GM12878 (cell line): ENCODE measurements at regions not wholly inside any gene's neighbourhood (a gene's known extent, or its start where the extent isn't known, plus 50 kb on each side); places are given as distances from the start of the nearest gene placed in this dataset.
A peak's percentile ranks its signal among the peaks of the same experiment; 100 is the strongest.

Experiments
- ATAC-seq: fragments of 200-7000 bp; cut with Tn5 transposase; 3 replicates; pipeline ENCODE4 v1.9.1; 2020; ENCODE audit warnings: mild to moderate bottlenecking, moderate library complexity
- BruUV-seq: library from RNA; stranded (reverse); fragments of 400-500 nt; replicated peaks from 2 replicates; lab custom pipeline; 2021; lab: Mats Ljungman, UMichigan
- CTCF ChIA-PET: fragments of 300-600 bp; sonication (Branson Sonifier 250); formaldehyde crosslinking; extraction: SDS; loops from one replicate; lab custom pipeline; 2021; ENCODE audit warnings: inconsistent platforms; lab: Yijun Ruan, JAX
- POLR2A ChIA-PET: fragments of 350-600 bp; formaldehyde crosslinking; extraction: SDS; loops from one replicate; lab custom pipeline; 2021; ENCODE audit warnings: inconsistent platforms; lab: Charles Lee
- RAD21 ChIA-PET: fragments of 300-600 bp; sonication (Branson Sonifier 250); formaldehyde crosslinking; loops from one replicate; lab custom pipeline; 2023; ENCODE audit warnings: antibody characterized with exemption; ENCODE audit not compliant: unreplicated experiment; lab: Charles Lee
- SMC1A ChIA-PET: fragments of 300-600 bp; sonication (Branson Sonifier 250); formaldehyde crosslinking; loops from one replicate; lab custom pipeline; 2023; ENCODE audit not compliant: unreplicated experiment, uncharacterized antibody; lab: Charles Lee
- DNase-seq: peaks from one replicate; pipeline ENCODE4 v3.0.0-alpha.2; 2011; ENCODE audit warnings: low read depth, low spot score
- FAIRE-seq: peaks from 3 replicates; lab custom pipeline; 2011; peaks lifted over from hg19 to GRCh38; lab: Jason Lieb, UNC
- H2AFZ ChIP-seq: 2 replicates; pipeline ENCODE4 v1.6.0; 2011; ENCODE audit warnings: low read depth, low read length, control low read depth; ENCODE audit not compliant: control insufficient read depth
- H3K27ac ChIP-seq: 2 replicates; pipeline ENCODE4 v1.5.1; 2011; ENCODE audit warnings: control low read depth; ENCODE audit not compliant: control insufficient read depth, insufficient read depth
- H3K27me3 ChIP-seq, 2 experiments: replicated peaks in 1 of 2; 2 replicates each; pipeline versions ENCODE4 v1.6.0 to v1.6.1; 2011; ENCODE audit warnings: low read length in 1 of 2; ENCODE audit not compliant: control insufficient read depth in 2 of 2, insufficient read depth in 2 of 2
- H3K36me3 ChIP-seq, 2 experiments: 2 replicates each; pipeline ENCODE4 v1.5.1; 2011; ENCODE audit warnings: low read length in 1 of 2; ENCODE audit not compliant: control insufficient read depth in 2 of 2, insufficient read depth in 2 of 2
- H3K4me1 ChIP-seq: 2 replicates; pipeline ENCODE4 v1.6.1; 2011; ENCODE audit warnings: mild to moderate bottlenecking, low read length, moderate library complexity, mixed read lengths; ENCODE audit not compliant: control insufficient read depth, insufficient read depth
- H3K4me2 ChIP-seq: 2 replicates; pipeline ENCODE4 v1.6.0; 2011; ENCODE audit warnings: control low read depth; ENCODE audit not compliant: control insufficient read depth, insufficient read depth
- H3K4me3 ChIP-seq: fragments of 200-600 bp; sonication (generic); 2 replicates; pipeline ENCODE4 v1.5.1; 2016
- H3K79me2 ChIP-seq: 2 replicates; pipeline ENCODE4 v1.6.0; 2011; ENCODE audit warnings: low read length; ENCODE audit not compliant: control insufficient read depth, insufficient read depth
- H3K9ac ChIP-seq: 2 replicates; pipeline ENCODE4 v1.8.0; 2011; ENCODE audit warnings: low read length, control low read depth, mixed read lengths; ENCODE audit not compliant: control insufficient read depth, insufficient read depth
- H3K9me3 ChIP-seq: replicated peaks from 3 replicates; pipeline ENCODE4 v1.5.1; 2011; ENCODE audit warnings: mild to moderate bottlenecking, low read length; ENCODE audit not compliant: control insufficient read depth, insufficient read depth
- H4K20me1 ChIP-seq: 2 replicates; pipeline ENCODE4 v1.6.0; 2011; ENCODE audit not compliant: control insufficient read depth, insufficient read depth
- HSF1 ChIP-seq: fragments of 150-350 bp; IDR thresholded peaks from 2 replicates; pipeline ENCODE4 v1.6.1; 2014; ENCODE audit warnings: mild to moderate bottlenecking, low read depth, low read length
- KLF5 ChIP-seq: fragments of 450-650 bp; IDR thresholded peaks from 2 replicates; pipeline ENCODE4 v1.6.1; 2014; ENCODE audit warnings: mild to moderate bottlenecking; ENCODE audit not compliant: partially characterized antibody
- NBN ChIP-seq: fragments of 450-650 bp; IDR thresholded peaks from 2 replicates; pipeline ENCODE4 v1.6.1; 2016
- NFYB ChIP-seq: IDR thresholded peaks from 2 replicates; pipeline ENCODE4 v1.6.1; 2011; ENCODE audit warnings: low read depth, mild to moderate bottlenecking, low read length, improper control_type of control experiment, moderate library complexity; ENCODE audit not compliant: insufficient read depth
- SIN3A ChIP-seq: IDR thresholded peaks from 2 replicates; pipeline ENCODE4 v1.6.1; 2012; ENCODE audit warnings: low read depth, low read length, improper control_type of control experiment
- STAT1 ChIP-seq: fragments of 450-650 bp; conservative IDR thresholded peaks from 2 replicates; pipeline ENCODE4 v1.6.1; 2014; ENCODE audit warnings: antibody characterized with exemption, mild to moderate bottlenecking
- USF1 ChIP-seq: IDR thresholded peaks from 2 replicates; pipeline ENCODE4 v1.6.1; 2011; ENCODE audit warnings: borderline replicate concordance, low read depth, mild to moderate bottlenecking, moderate library complexity, mixed read lengths, low read length; ENCODE audit not compliant: insufficient read depth; ENCODE audit errors: extremely low read length
- WGBS: methylation state at CpG from one replicate; pipeline ENCODE4 v1.1.6; 2016; ENCODE audit warnings: low lambda C conversion rate; ENCODE audit not compliant: insufficient replicate concordance, insufficient coverage; ENCODE audit errors: missing lambda C conversion rate; 5-methylcytosine and 5-hydroxymethylcytosine counted together
- in situ Hi-C: fragments of 300-500 bp; cut with MboI; formaldehyde crosslinking; loops from 9 replicates; pipeline ENCODE4 v1.14.3; 2018; ENCODE audit warnings: mixed read lengths
- intact Hi-C: fragments of 100-400 bp; cut with micrococcal nuclease; formaldehyde crosslinking; loops from one replicate; pipeline ENCODE4 v1.14.2; 2022; ENCODE audit not compliant: unreplicated experiment

GRCh38 chr5:111826064-111826463 is 69.1 kb upstream of the NREP start:
- POLR2A ChIA-PET: interaction anchor here (0.7 kb wide), 1 partner anchor 268 kb away, joined by 3 read pairs; no protein-coding TSS in a partner anchor
- RAD21 ChIA-PET: interaction anchor here (1.4 kb wide), 1 partner anchor 140 kb away, joined by 3 read pairs; no protein-coding TSS in a partner anchor
- BruUV-seq: no TSS peak
- Histone ChIP-seq H3K9me3 (no peaks in the 10 kb centered on the region; the same call in 2 of the 3 replicates), H3K4me1 (no peaks in the 10 kb centered on the region), H3K4me3 (no peak overlapping the region), H3K79me2 (no peaks in the 10 kb centered on the region), H4K20me1 (no peaks in the 10 kb centered on the region), H3K36me3 (no peaks in the 10 kb centered on the region), H2AFZ (no peak overlapping the region), H3K27me3 (no peaks in the 10 kb centered on the region), H3K9ac (no peak overlapping the region), H3K4me2 (no peak overlapping the region), H3K27ac (no peak overlapping the region)
- CTCF ChIA-PET: interaction anchor here (0.6 to 0.9 kb wide), 2 partner anchors 66 to 275 kb away, joined by 3 read pairs; no protein-coding TSS in a partner anchor
- 60% methylated on average over 6 of the region's 6 CpGs for WGBS
- SMC1A ChIA-PET: interaction anchor here (0.8 kb wide), 1 partner anchor 16 kb away, joined by 3 read pairs; no protein-coding TSS in a partner anchor
- intact Hi-C loops (no loop called here), in situ Hi-C loops (no loop called here)
- FAIRE-seq (no peak), DNase-seq (no peak), ATAC-seq (no peak)
- TF ChIP-seq KLF5 (no peak), HSF1 (no peak), NFYB (peak; percentile 63; the same call in 1 of the 2 replicates), USF1 (no peak), SIN3A (no peak), STAT1 (no peak), NBN (no peak)
